ENCODE measurements at regions not wholly inside any gene's neighbourhood (a gene's known extent, or its start where the extent isn't known, plus 50 kb on each side); places are given as distances from the start of the nearest gene placed in this dataset.

DNA sequence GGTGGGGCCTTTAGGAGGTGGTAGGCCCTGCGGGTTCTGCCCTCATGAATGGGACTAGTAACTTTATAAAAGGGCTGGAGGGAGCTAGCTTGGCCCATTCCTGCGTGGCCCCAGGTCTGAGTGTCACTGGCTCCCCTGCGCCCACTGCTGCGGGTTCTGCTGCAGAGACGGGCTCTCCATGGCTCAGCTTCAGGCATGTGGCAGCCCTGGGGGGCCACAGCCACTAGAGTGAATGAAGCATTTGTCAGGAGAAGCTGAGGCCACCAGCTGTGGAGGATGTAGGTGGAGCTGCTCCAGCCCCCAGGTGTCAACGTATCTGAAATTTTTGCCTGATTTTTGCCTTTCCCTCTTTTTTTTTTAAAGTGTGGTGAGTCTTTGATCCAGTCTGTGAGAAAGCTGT lies 119.1 kb downstream of the SOX1 start:
- TF ChIP-seq, protein P1, sequence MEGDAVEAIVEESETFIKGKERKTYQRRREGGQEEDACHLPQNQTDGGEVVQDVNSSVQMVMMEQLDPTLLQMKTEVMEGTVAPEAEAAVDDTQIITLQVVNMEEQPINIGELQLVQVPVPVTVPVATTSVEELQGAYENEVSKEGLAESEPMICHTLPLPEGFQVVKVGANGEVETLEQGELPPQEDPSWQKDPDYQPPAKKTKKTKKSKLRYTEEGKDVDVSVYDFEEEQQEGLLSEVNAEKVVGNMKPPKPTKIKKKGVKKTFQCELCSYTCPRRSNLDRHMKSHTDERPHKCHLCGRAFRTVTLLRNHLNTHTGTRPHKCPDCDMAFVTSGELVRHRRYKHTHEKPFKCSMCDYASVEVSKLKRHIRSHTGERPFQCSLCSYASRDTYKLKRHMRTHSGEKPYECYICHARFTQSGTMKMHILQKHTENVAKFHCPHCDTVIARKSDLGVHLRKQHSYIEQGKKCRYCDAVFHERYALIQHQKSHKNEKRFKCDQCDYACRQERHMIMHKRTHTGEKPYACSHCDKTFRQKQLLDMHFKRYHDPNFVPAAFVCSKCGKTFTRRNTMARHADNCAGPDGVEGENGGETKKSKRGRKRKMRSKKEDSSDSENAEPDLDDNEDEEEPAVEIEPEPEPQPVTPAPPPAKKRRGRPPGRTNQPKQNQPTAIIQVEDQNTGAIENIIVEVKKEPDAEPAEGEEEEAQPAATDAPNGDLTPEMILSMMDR (IDR thresholded peaks at IDR 0.05; ENCODE audit: control extremely low read depth in 1 of 3, insufficient read depth in 1 of 3, low read depth in 1 of 3, low read length in 3 of 3): no peak
- TF ChIP-seq EP300 (IDR thresholded peaks at IDR 0.05; ENCODE audit: borderline replicate concordance in 1 of 2, low read depth in 2 of 2, low read length in 2 of 2) (no peak), JUN (IDR thresholded peaks at IDR 0.05; ENCODE audit: low read depth, low read length) (no peak), HDAC2 (IDR thresholded peaks at IDR 0.05; ENCODE audit: borderline replicate concordance in 1 of 2, low read depth in 2 of 2, low read length in 2 of 2) (no peak), RXRA (IDR thresholded peaks at IDR 0.05; ENCODE audit: insufficient read depth, low read depth, low read length) (no peak), EZH2 (IDR thresholded peaks at IDR 0.05; ENCODE audit: low read depth, low read length, severe bottlenecking) (no peak)
- TF ChIP-seq, protein P2, sequence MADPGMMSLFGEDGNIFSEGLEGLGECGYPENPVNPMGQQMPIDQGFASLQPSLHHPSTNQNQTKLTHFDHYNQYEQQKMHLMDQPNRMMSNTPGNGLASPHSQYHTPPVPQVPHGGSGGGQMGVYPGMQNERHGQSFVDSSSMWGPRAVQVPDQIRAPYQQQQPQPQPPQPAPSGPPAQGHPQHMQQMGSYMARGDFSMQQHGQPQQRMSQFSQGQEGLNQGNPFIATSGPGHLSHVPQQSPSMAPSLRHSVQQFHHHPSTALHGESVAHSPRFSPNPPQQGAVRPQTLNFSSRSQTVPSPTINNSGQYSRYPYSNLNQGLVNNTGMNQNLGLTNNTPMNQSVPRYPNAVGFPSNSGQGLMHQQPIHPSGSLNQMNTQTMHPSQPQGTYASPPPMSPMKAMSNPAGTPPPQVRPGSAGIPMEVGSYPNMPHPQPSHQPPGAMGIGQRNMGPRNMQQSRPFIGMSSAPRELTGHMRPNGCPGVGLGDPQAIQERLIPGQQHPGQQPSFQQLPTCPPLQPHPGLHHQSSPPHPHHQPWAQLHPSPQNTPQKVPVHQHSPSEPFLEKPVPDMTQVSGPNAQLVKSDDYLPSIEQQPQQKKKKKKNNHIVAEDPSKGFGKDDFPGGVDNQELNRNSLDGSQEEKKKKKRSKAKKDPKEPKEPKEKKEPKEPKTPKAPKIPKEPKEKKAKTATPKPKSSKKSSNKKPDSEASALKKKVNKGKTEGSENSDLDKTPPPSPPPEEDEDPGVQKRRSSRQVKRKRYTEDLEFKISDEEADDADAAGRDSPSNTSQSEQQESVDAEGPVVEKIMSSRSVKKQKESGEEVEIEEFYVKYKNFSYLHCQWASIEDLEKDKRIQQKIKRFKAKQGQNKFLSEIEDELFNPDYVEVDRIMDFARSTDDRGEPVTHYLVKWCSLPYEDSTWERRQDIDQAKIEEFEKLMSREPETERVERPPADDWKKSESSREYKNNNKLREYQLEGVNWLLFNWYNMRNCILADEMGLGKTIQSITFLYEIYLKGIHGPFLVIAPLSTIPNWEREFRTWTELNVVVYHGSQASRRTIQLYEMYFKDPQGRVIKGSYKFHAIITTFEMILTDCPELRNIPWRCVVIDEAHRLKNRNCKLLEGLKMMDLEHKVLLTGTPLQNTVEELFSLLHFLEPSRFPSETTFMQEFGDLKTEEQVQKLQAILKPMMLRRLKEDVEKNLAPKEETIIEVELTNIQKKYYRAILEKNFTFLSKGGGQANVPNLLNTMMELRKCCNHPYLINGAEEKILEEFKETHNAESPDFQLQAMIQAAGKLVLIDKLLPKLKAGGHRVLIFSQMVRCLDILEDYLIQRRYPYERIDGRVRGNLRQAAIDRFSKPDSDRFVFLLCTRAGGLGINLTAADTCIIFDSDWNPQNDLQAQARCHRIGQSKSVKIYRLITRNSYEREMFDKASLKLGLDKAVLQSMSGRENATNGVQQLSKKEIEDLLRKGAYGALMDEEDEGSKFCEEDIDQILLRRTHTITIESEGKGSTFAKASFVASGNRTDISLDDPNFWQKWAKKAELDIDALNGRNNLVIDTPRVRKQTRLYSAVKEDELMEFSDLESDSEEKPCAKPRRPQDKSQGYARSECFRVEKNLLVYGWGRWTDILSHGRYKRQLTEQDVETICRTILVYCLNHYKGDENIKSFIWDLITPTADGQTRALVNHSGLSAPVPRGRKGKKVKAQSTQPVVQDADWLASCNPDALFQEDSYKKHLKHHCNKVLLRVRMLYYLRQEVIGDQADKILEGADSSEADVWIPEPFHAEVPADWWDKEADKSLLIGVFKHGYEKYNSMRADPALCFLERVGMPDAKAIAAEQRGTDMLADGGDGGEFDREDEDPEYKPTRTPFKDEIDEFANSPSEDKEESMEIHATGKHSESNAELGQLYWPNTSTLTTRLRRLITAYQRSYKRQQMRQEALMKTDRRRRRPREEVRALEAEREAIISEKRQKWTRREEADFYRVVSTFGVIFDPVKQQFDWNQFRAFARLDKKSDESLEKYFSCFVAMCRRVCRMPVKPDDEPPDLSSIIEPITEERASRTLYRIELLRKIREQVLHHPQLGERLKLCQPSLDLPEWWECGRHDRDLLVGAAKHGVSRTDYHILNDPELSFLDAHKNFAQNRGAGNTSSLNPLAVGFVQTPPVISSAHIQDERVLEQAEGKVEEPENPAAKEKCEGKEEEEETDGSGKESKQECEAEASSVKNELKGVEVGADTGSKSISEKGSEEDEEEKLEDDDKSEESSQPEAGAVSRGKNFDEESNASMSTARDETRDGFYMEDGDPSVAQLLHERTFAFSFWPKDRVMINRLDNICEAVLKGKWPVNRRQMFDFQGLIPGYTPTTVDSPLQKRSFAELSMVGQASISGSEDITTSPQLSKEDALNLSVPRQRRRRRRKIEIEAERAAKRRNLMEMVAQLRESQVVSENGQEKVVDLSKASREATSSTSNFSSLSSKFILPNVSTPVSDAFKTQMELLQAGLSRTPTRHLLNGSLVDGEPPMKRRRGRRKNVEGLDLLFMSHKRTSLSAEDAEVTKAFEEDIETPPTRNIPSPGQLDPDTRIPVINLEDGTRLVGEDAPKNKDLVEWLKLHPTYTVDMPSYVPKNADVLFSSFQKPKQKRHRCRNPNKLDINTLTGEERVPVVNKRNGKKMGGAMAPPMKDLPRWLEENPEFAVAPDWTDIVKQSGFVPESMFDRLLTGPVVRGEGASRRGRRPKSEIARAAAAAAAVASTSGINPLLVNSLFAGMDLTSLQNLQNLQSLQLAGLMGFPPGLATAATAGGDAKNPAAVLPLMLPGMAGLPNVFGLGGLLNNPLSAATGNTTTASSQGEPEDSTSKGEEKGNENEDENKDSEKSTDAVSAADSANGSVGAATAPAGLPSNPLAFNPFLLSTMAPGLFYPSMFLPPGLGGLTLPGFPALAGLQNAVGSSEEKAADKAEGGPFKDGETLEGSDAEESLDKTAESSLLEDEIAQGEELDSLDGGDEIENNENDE (IDR thresholded peaks at IDR 0.05; ENCODE audit: insufficient replicate concordance, low read length): no peak
- TF ChIP-seq, protein P3, sequence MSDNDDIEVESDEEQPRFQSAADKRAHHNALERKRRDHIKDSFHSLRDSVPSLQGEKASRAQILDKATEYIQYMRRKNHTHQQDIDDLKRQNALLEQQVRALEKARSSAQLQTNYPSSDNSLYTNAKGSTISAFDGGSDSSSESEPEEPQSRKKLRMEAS (IDR thresholded peaks at IDR 0.05): no peak
